WTC11 (cell line): ENCODE measurements at regions not wholly inside any gene's neighbourhood (a gene's known extent, or its start where the extent isn't known, plus 50 kb on each side); places are given as distances from the start of the nearest gene placed in this dataset.

ENCODE experiments used
- ATAC-seq: fragments of 200-7000 bp; cut with Tn5 transposase; 2 replicates; pipeline ENCODE4 v1.10.0; 2021; ENCODE audit warnings: mild to moderate bottlenecking, moderate library complexity
- CTCF ChIA-PET: fragments of 300-600 bp; sonication (Branson Sonifier 250); formaldehyde crosslinking; loops from one replicate; lab custom pipeline; 2021; ENCODE audit warnings: antibody characterized with exemption; lab: Charles Lee
- POLR2A ChIA-PET: fragments of 350-600 bp; sonication (Branson Sonifier 250); formaldehyde crosslinking; loops from one replicate; lab custom pipeline; 2021; ENCODE audit warnings: antibody characterized with exemption; lab: Charles Lee
- DNase-seq: peaks from one replicate; pipeline ENCODE4 v3.0.0; 2021; ENCODE audit warnings: low spot score
- H3K27ac Mint-ChIP-seq: 2 replicates; pipeline ENCODE4 v1.8.0; 2021; ENCODE audit warnings: mixed read lengths
- H3K27me3 Mint-ChIP-seq: 2 replicates; pipeline ENCODE4 v1.8.0; 2021; ENCODE audit warnings: low read depth, mild to moderate bottlenecking, moderate library complexity, mixed read lengths
- H3K36me3 Mint-ChIP-seq: 2 replicates; pipeline ENCODE4 v1.8.0; 2021; ENCODE audit warnings: mixed read lengths
- H3K4me1 Mint-ChIP-seq: 2 replicates; pipeline ENCODE4 v1.8.0; 2022; ENCODE audit warnings: mixed read lengths
- H3K4me3 Mint-ChIP-seq: 2 replicates; pipeline ENCODE4 v1.8.0; 2021; ENCODE audit warnings: mild to moderate bottlenecking, moderate library complexity, mixed read lengths
- H3K9me3 Mint-ChIP-seq: 2 replicates; pipeline ENCODE4 v1.8.0; 2021; ENCODE audit warnings: mixed read lengths
- ARID4B ChIP-seq: sonication (generic); formaldehyde crosslinking; IDR thresholded peaks from 2 replicates; pipeline ENCODE4 v1.8.0; 2023; ENCODE audit warnings: missing genetic modification reagents, mild to moderate bottlenecking, borderline replicate concordance
- E2F1 ChIP-seq: sonication (generic); formaldehyde crosslinking; IDR thresholded peaks from 2 replicates; pipeline ENCODE4 v1.8.0; 2022; ENCODE audit warnings: mild to moderate bottlenecking, missing genetic modification reagents
- ETV6 ChIP-seq: sonication (generic); formaldehyde crosslinking; IDR thresholded peaks from 2 replicates; pipeline ENCODE4 v1.8.1; 2022; ENCODE audit warnings: mild to moderate bottlenecking, missing genetic modification reagents
- FOXK1 ChIP-seq: sonication (generic); formaldehyde crosslinking; IDR thresholded peaks from 2 replicates; pipeline ENCODE4 v1.8.0; 2022; ENCODE audit warnings: mild to moderate bottlenecking, moderate library complexity, missing genetic modification reagents
- IRF1 ChIP-seq: sonication (generic); formaldehyde crosslinking; IDR thresholded peaks from 2 replicates; pipeline ENCODE4 v1.8.0; 2023; ENCODE audit warnings: missing genetic modification reagents
- IRF2 ChIP-seq: sonication (generic); formaldehyde crosslinking; IDR thresholded peaks from 2 replicates; pipeline ENCODE4 v1.8.0; 2022; ENCODE audit warnings: low read depth, missing genetic modification reagents, borderline replicate concordance
- JUN ChIP-seq: sonication (generic); formaldehyde crosslinking; IDR thresholded peaks from 2 replicates; pipeline ENCODE4 v1.8.0; 2023; ENCODE audit warnings: mild to moderate bottlenecking, missing genetic modification reagents
- KAT7 ChIP-seq: sonication (generic); formaldehyde crosslinking; IDR thresholded peaks from 2 replicates; pipeline ENCODE4 v1.8.1; 2023; ENCODE audit warnings: missing genetic modification reagents, mild to moderate bottlenecking, borderline replicate concordance
- MYBL2 ChIP-seq: sonication (generic); formaldehyde crosslinking; IDR thresholded peaks from 2 replicates; pipeline ENCODE4 v1.8.1; 2023; ENCODE audit warnings: mild to moderate bottlenecking, moderate library complexity, missing genetic modification reagents
- NR1H2 ChIP-seq: sonication (generic); formaldehyde crosslinking; IDR thresholded peaks from 2 replicates; pipeline ENCODE4 v1.9.0; 2021; ENCODE audit warnings: mild to moderate bottlenecking, moderate library complexity, missing genetic modification reagents
- NR2C2 ChIP-seq: sonication (generic); formaldehyde crosslinking; IDR thresholded peaks from 2 replicates; pipeline ENCODE4 v1.8.0; 2022; ENCODE audit warnings: mild to moderate bottlenecking, missing genetic modification reagents
- TEAD4 ChIP-seq: sonication (generic); formaldehyde crosslinking; IDR thresholded peaks from 2 replicates; pipeline ENCODE4 v1.8.0; 2022; ENCODE audit warnings: mild to moderate bottlenecking, missing genetic modification reagents
- ZNF317 ChIP-seq: sonication (generic); formaldehyde crosslinking; IDR thresholded peaks from 2 replicates; pipeline ENCODE4 v1.8.1; 2023; ENCODE audit warnings: low read depth, mild to moderate bottlenecking, moderate library complexity, missing genetic modification reagents, borderline replicate concordance
- ZSCAN18 ChIP-seq: fragments of 250-450 bp; sonication (Bioruptor Pico); IDR thresholded peaks from 2 replicates; pipeline ENCODE4 v2.1.2; 2022; ENCODE audit warnings: mild to moderate bottlenecking, moderate library complexity
- TF ChIP-seq, protein P1 (sequence below): fragments of 250-450 bp; sonication (Bioruptor Pico); IDR thresholded peaks from 2 replicates; pipeline ENCODE4 v1.9.0; 2021; ENCODE audit warnings: mild to moderate bottlenecking, borderline replicate concordance
- TF ChIP-seq, protein P2 (sequence below): sonication (generic); formaldehyde crosslinking; IDR thresholded peaks from 2 replicates; pipeline ENCODE4 v1.8.1; 2023; ENCODE audit warnings: mild to moderate bottlenecking, missing genetic modification reagents
- TF ChIP-seq, protein P3 (sequence below): sonication (generic); formaldehyde crosslinking; IDR thresholded peaks from 2 replicates; pipeline ENCODE4 v1.8.1; 2023; ENCODE audit warnings: mild to moderate bottlenecking, missing genetic modification reagents, moderate library complexity
- TF ChIP-seq, protein P4 (sequence below): sonication (generic); formaldehyde crosslinking; IDR thresholded peaks from 2 replicates; pipeline ENCODE4 v1.8.0; 2022; ENCODE audit warnings: mild to moderate bottlenecking, missing genetic modification reagents

- TF ChIP-seq, protein P1, sequence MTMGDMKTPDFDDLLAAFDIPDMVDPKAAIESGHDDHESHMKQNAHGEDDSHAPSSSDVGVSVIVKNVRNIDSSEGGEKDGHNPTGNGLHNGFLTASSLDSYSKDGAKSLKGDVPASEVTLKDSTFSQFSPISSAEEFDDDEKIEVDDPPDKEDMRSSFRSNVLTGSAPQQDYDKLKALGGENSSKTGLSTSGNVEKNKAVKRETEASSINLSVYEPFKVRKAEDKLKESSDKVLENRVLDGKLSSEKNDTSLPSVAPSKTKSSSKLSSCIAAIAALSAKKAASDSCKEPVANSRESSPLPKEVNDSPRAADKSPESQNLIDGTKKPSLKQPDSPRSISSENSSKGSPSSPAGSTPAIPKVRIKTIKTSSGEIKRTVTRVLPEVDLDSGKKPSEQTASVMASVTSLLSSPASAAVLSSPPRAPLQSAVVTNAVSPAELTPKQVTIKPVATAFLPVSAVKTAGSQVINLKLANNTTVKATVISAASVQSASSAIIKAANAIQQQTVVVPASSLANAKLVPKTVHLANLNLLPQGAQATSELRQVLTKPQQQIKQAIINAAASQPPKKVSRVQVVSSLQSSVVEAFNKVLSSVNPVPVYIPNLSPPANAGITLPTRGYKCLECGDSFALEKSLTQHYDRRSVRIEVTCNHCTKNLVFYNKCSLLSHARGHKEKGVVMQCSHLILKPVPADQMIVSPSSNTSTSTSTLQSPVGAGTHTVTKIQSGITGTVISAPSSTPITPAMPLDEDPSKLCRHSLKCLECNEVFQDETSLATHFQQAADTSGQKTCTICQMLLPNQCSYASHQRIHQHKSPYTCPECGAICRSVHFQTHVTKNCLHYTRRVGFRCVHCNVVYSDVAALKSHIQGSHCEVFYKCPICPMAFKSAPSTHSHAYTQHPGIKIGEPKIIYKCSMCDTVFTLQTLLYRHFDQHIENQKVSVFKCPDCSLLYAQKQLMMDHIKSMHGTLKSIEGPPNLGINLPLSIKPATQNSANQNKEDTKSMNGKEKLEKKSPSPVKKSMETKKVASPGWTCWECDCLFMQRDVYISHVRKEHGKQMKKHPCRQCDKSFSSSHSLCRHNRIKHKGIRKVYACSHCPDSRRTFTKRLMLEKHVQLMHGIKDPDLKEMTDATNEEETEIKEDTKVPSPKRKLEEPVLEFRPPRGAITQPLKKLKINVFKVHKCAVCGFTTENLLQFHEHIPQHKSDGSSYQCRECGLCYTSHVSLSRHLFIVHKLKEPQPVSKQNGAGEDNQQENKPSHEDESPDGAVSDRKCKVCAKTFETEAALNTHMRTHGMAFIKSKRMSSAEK (CRISPR knock-in tag): no peak
- TF ChIP-seq ZNF317 (CRISPR knock-in tag): no peak
- TF ChIP-seq ETV6 (CRISPR knock-in tag): no peak
These were observed 68.8 kb downstream of the C9orf50 start (continued) for GRCh38 chr9:129552064-129552463.

- Mint-ChIP-seq H3K27ac (no peak overlapping the region), H3K36me3 (no peaks in the 10 kb centered on the region; the same call in 1 of the 2 replicates), H3K9me3 (no peaks in the 10 kb centered on the region), H3K4me3 (peak overlapping the region; percentile 78; the same call in 1 of the 2 replicates), H3K4me1 (peaks cover 29% of the 10 kb centered on the region), H3K27me3 (peaks cover 45% of the 10 kb centered on the region)
- DNase-seq (no peak), ATAC-seq (no peak)
- POLR2A ChIA-PET: interaction anchor here (0.6 kb wide), 1 partner anchor 390 kb away, joined by 6 read pairs; no protein-coding TSS in a partner anchor
- CTCF ChIA-PET: interaction anchor here (0.5 to 0.6 kb wide), 2 partner anchors 67 to 384 kb away, joined by 3 to 4 read pairs; no protein-coding TSS in a partner anchor
- TF ChIP-seq NR1H2: no peak
- TF ChIP-seq ARID4B (CRISPR knock-in tag): no peak
- TF ChIP-seq, protein P2, sequence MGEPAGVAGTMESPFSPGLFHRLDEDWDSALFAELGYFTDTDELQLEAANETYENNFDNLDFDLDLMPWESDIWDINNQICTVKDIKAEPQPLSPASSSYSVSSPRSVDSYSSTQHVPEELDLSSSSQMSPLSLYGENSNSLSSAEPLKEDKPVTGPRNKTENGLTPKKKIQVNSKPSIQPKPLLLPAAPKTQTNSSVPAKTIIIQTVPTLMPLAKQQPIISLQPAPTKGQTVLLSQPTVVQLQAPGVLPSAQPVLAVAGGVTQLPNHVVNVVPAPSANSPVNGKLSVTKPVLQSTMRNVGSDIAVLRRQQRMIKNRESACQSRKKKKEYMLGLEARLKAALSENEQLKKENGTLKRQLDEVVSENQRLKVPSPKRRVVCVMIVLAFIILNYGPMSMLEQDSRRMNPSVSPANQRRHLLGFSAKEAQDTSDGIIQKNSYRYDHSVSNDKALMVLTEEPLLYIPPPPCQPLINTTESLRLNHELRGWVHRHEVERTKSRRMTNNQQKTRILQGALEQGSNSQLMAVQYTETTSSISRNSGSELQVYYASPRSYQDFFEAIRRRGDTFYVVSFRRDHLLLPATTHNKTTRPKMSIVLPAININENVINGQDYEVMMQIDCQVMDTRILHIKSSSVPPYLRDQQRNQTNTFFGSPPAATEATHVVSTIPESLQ (CRISPR knock-in tag): no peak
- no peak for TF ChIP-seq TEAD4
- no peak for TF ChIP-seq MYBL2 (CRISPR knock-in tag)
- TF ChIP-seq NR2C2: no peak
- no peak for TF ChIP-seq JUN (CRISPR knock-in tag)
- no peak for TF ChIP-seq ZSCAN18 (CRISPR knock-in tag)
- TF ChIP-seq KAT7 (CRISPR knock-in tag): no peak
- TF ChIP-seq, protein P3, sequence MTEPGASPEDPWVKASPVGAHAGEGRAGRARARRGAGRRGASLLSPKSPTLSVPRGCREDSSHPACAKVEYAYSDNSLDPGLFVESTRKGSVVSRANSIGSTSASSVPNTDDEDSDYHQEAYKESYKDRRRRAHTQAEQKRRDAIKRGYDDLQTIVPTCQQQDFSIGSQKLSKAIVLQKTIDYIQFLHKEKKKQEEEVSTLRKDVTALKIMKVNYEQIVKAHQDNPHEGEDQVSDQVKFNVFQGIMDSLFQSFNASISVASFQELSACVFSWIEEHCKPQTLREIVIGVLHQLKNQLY (CRISPR knock-in tag): no peak
- no peak for TF ChIP-seq FOXK1 (CRISPR knock-in tag)
- no peak for TF ChIP-seq IRF1 (CRISPR knock-in tag)
- TF ChIP-seq, protein P4, sequence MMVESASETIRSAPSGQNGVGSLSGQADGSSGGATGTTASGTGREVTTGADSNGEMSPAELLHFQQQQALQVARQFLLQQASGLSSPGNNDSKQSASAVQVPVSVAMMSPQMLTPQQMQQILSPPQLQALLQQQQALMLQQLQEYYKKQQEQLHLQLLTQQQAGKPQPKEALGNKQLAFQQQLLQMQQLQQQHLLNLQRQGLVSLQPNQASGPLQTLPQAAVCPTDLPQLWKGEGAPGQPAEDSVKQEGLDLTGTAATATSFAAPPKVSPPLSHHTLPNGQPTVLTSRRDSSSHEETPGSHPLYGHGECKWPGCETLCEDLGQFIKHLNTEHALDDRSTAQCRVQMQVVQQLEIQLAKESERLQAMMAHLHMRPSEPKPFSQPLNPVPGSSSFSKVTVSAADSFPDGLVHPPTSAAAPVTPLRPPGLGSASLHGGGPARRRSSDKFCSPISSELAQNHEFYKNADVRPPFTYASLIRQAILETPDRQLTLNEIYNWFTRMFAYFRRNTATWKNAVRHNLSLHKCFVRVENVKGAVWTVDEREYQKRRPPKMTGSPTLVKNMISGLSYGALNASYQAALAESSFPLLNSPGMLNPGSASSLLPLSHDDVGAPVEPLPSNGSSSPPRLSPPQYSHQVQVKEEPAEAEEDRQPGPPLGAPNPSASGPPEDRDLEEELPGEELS (CRISPR knock-in tag): no peak
- TF ChIP-seq E2F1 (CRISPR knock-in tag): no peak
- TF ChIP-seq IRF2 (CRISPR knock-in tag): no peak
These were observed 69.4 kb downstream of the C9orf50 start for GRCh38 chr9:129551393-129551973.
